Left kidney (tissue), 1 donor: ENCODE measurements at regions not wholly inside any gene's neighbourhood (a gene's known extent, or its start where the extent isn't known, plus 50 kb on each side); places are given as distances from the start of the nearest gene placed in this dataset.
"Not testable (repeated sequence)": the region's sequence is repeated elsewhere in the genome, so short reads cannot be mapped to it uniquely, and the experiment has no call there.

ENCODE experiments used
- DNase-seq: peaks from one replicate; pipeline ENCODE4 v3.0.0-alpha.2; 2013

DNA sequence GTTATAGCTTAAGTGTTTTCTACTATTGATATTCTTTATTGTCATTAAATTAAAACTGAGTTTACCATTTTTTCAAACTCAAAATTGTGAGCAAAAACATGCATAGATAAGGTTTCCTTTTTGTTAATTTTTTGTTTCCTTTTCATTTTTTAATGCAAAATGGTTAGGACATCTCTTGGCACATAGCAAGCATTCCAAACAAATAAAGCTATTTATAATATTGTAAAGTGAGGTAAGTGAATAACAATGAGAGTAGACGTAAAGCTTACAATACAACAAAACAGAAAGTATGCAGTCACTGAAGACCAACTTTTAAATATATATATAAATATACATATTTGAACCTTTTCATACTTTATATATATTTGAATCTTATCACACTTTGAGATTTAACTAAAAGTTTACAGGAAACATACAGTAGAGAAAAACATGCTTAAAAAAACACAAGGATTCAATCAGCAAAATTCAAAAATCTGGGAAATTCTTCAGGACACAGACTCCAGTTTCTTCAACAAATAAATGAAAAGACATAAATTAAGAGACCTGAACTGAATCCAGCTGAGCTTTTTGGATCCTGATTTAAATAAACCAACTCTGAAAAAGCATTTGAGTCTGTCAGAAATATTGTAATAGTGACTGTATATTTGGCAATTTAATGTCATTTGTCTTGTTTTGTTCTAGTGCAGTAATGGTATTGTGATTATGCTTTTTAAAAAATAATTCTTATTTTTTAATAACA, 67.5 kb upstream of the SAMSN1 start:
- DNase-seq, result no peak

DNA sequence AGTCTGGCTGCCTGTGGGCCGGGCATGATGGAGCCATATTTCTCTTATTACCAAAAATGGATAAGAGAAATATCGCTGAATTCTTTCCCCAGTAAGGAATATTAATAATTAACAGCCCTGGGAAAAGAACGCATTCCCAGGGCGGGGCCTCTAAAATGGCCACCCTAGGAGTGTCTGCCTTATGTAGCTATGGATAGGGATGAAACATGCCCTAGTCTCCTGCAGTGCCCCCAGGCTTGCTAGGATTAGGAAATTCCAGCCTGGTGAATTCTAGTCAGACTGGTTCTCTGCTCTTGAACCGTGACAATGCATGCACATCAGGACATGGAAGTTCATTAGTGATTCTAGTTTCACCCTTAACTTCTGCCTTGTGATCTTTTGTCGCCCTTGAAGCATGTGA, 64.0 kb upstream of the SAMSN1 start:
- not testable (repeated sequence) for DNase-seq

GRCh38 chr21:14609274-14609673, 63.2 kb upstream of the SAMSN1 start:
- no peak for DNase-seq

- DNase-seq, result no peak
Observed at GRCh38 chr21:14607262-14607661, 61.1 kb upstream of the SAMSN1 start.

DNA sequence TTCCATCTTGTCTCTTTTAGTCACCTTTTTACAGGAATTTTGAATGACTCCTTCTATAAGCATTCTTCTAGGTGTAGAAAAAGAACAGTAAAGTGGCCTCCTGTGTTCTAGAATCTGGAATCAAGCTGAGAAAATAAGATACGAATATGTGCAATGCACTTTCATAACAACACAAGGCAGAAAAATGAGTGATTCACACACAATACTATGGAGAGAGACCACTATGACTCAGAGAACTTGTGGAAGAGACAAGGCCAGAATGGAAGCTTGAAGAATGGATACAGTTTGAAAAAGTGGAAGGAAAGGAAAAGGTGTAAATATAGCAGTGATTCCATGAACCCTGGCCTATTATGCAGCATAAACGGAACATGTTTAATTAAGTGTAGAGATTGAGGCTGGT, 57.1 kb upstream of the SAMSN1 start:
- no peak for DNase-seq

GRCh38 chr21:14602382-14602958, 56.4 kb upstream of the SAMSN1 start:
- DNase-seq, result no peak

- no peak for DNase-seq
Observed at GRCh38 chr21:14600569-14601297, 54.6 kb upstream of the SAMSN1 start.

DNA sequence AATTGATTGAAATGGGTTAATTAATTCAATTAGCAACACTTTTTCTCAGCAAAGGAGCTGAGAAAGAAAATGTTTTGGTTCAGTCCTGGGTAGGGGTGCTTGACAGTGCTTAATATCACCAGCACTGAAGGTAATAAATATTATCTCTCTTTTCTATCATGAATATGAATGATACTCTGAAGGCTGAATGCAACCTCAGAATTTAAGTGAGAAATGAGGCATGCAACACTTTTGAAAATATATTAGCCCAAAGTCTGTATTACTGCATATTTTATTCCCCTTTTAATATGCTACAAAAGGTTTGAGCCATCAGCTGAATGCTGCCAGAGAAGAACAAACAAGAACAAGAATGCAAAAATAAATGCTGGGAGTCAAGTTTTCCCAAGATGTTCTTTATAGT, 52.0 kb upstream of the SAMSN1 start:
- no peak for DNase-seq
